CD8-positive, alpha-beta memory T cell (primary cell): ENCODE measurements at regions not wholly inside any gene's neighbourhood (a gene's known extent, or its start where the extent isn't known, plus 50 kb on each side); places are given as distances from the start of the nearest gene placed in this dataset.

Experiments
- CTCF ChIA-PET: fragments of 350-600 bp; sonication (Branson Sonifier 250); formaldehyde crosslinking; loops from one replicate; lab custom pipeline; 2021; ENCODE audit warnings: antibody characterized with exemption; lab: Charles Lee
- POLR2A ChIA-PET: fragments of 350-600 bp; sonication (Branson Sonifier 250); formaldehyde crosslinking; loops from one replicate; lab custom pipeline; 2021; ENCODE audit warnings: antibody characterized with exemption; lab: Charles Lee
- DNase-seq, 5 donors: peaks; one replicate each; pipeline versions ENCODE4 v3.0.0 to v3.0.0-alpha.2; 2020 to 2022; ENCODE audit warnings: mixed read lengths in 1 of 5
- H3K27ac ChIP-seq: one replicate; pipeline ENCODE4 v1.7.0; 2013; ENCODE audit warnings: low read depth, mild to moderate bottlenecking, low read length, moderate library complexity
- H3K27me3 ChIP-seq: 2 replicates; pipeline ENCODE4 v1.7.0; 2013; ENCODE audit warnings: low read length, mild to moderate bottlenecking; ENCODE audit not compliant: insufficient read depth, poor library complexity, severe bottlenecking
- H3K36me3 ChIP-seq: 2 replicates; pipeline ENCODE4 v1.7.0; 2013; ENCODE audit warnings: mild to moderate bottlenecking, low read length, moderate library complexity; ENCODE audit not compliant: insufficient read depth
- H3K4me1 ChIP-seq: 2 replicates; pipeline ENCODE4 v1.7.0; 2013; ENCODE audit warnings: mild to moderate bottlenecking, low read length, moderate library complexity; ENCODE audit not compliant: insufficient read depth
- H3K4me3 ChIP-seq: 2 replicates; pipeline ENCODE4 v1.7.0; 2013; ENCODE audit warnings: mild to moderate bottlenecking, low read length
- H3K9me3 ChIP-seq: 2 replicates; pipeline ENCODE4 v1.7.0; 2013; ENCODE audit warnings: mild to moderate bottlenecking, low read length
- H3K27ac Mint-ChIP-seq, 8 donors: one replicate each; pipeline ENCODE4 v1.8.0; 2020 to 2021; ENCODE audit warnings: mixed read lengths in 8 of 8, mild to moderate bottlenecking in 6 of 8, inconsistent platforms in 3 of 8, moderate library complexity in 3 of 8
- H3K27me3 Mint-ChIP-seq, 2 donors: one replicate each; pipeline ENCODE4 v1.8.0; 2020 to 2021; ENCODE audit warnings: mixed read lengths in 2 of 2, mild to moderate bottlenecking in 1 of 2, moderate library complexity in 1 of 2
- H3K36me3 Mint-ChIP-seq, 3 donors: one replicate each; pipeline ENCODE4 v1.8.0; 2020 to 2021; ENCODE audit warnings: mixed read lengths in 3 of 3, inconsistent platforms in 1 of 3, mild to moderate bottlenecking in 1 of 3
- H3K4me1 Mint-ChIP-seq, 3 donors: one replicate each; pipeline ENCODE4 v1.8.0; 2020 to 2021; ENCODE audit warnings: mixed read lengths in 3 of 3, inconsistent platforms in 1 of 3, mild to moderate bottlenecking in 1 of 3
- H3K4me3 Mint-ChIP-seq, 7 donors: one replicate each; pipeline ENCODE4 v1.8.0; 2020 to 2021; ENCODE audit warnings: mixed read lengths in 7 of 7, mild to moderate bottlenecking in 6 of 7, moderate library complexity in 4 of 7, inconsistent platforms in 2 of 7
- H3K9me3 Mint-ChIP-seq, 5 donors: one replicate each; pipeline ENCODE4 v1.8.0; 2020 to 2022; ENCODE audit warnings: mixed read lengths in 5 of 5, mild to moderate bottlenecking in 3 of 5, moderate library complexity in 2 of 5, inconsistent platforms in 1 of 5

DNA sequence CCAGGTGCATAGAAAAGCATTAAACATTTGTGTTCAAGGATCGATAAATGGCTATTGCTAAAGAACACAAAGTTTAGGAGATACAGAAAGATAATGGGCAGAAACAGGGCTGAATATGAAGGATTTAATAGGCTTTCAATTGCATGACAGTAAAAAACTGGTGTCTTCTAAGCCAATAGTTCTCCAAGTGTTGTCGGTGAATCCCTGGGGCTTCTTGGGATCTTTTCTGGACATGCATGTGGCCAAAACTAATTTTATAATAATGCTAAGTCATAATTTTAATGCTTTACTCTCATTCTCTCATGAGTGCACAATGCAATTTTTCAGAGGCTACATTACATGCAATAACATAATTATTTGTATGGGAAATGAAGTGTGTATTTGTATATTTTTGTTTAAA lies 521.1 kb upstream of the ANKRD30A start:
- Mint-ChIP-seq H3K4me1 (no peaks in the 10 kb centered on the region), H3K27me3 (no peaks in the 10 kb centered on the region), H3K27ac (no peak overlapping the region), H3K4me3 (no peak overlapping the region), H3K36me3 (no peaks in the 10 kb centered on the region), H3K9me3 (peaks cover 6 to 15% (median 11%) of the 10 kb centered on the region in 5 donors)
- DNase-seq, result no peak
- ChIA-PET POLR2A (no interaction called here), CTCF (no interaction called here)
- H3K4me3 ChIP-seq, result no peak overlapping the region
- no peak overlapping the region for H3K27ac ChIP-seq
- no peaks in the 10 kb centered on the region for H3K4me1 ChIP-seq
- H3K36me3 ChIP-seq, result no peaks in the 10 kb centered on the region
- no peaks in the 10 kb centered on the region for H3K9me3 ChIP-seq
- no peaks in the 10 kb centered on the region for H3K27me3 ChIP-seq

DNA sequence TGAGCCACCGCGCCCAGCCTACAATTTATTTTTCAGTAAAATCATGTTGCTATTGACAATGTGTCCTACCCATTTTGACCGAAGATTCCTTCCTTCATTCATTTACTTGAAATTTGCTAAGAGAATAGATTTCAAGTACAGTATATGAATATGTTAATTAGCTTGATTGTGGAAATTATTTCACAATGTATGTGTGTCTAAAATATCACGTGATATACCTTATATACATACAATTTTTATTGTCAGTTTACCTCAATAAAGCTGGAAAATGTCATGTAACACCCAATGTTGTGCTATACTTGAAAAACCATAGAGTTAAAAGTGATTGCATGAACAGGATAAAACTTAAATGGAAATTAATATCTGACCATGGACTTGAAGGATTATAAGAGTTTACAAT lies 521.7 kb upstream of the ANKRD30A start:
- Mint-ChIP-seq H3K4me3 (no peak overlapping the region), H3K36me3 (no peaks in the 10 kb centered on the region), H3K9me3 (peaks cover 6 to 14% (median 8%) of the 10 kb centered on the region in 5 donors), H3K27me3 (no peaks in the 10 kb centered on the region), H3K4me1 (no peaks in the 10 kb centered on the region), H3K27ac (no peak overlapping the region)
- CTCF ChIA-PET, result no interaction called here
- Histone ChIP-seq H3K27me3 (no peaks in the 10 kb centered on the region), H3K36me3 (no peaks in the 10 kb centered on the region), H3K27ac (no peak overlapping the region), H3K4me3 (no peak overlapping the region), H3K4me1 (no peaks in the 10 kb centered on the region), H3K9me3 (no peaks in the 10 kb centered on the region)
- no peak for DNase-seq
- POLR2A ChIA-PET, result no interaction called here

DNA sequence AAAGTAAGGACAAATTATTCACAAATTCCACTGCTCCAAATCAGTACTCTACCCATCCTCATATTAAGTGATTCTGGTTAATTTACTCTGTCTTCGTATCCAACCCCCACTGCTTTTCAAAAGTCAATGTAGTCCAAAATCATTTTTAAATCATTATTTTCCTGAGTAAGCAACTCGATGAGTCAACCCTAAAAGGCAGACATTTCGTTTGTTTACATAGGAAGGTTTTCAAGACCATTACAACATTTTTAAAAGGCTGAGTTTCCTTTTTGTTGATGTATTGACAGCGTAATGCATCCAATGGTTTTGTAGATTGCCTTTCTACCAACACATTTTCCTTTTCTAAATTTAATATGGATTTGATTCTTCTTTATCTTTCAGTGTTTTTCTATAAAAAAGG lies 523.0 kb upstream of the ANKRD30A start:
- Mint-ChIP-seq H3K27ac (no peak overlapping the region), H3K36me3 (no peaks in the 10 kb centered on the region)

GRCh38 chr10:36597756-36598320 lies 527.6 kb upstream of the ANKRD30A start:
- Mint-ChIP-seq H3K36me3 (peaks cover 0 to 2% (median 0%) of the 10 kb centered on the region in 3 donors), H3K4me3 (no peak overlapping the region), H3K9me3 (peaks cover 5 to 19% (median 14%) of the 10 kb centered on the region in 5 donors), H3K27me3 (no peaks in the 10 kb centered on the region), H3K4me1 (no peaks in the 10 kb centered on the region), H3K27ac (no peak overlapping the region)
- ChIA-PET CTCF (no interaction called here), POLR2A (no interaction called here)
- Histone ChIP-seq H3K27ac (no peak overlapping the region), H3K4me1 (no peaks in the 10 kb centered on the region), H3K36me3 (no peaks in the 10 kb centered on the region), H3K9me3 (no peaks in the 10 kb centered on the region), H3K27me3 (no peaks in the 10 kb centered on the region), H3K4me3 (no peak overlapping the region)
- DNase-seq, result no peak

More for the DNA sequence above, 523.0 kb upstream of the ANKRD30A start:
- H3K4me3 Mint-ChIP-seq, result no peak overlapping the region
- no peaks in the 10 kb centered on the region for H3K4me1 ChIP-seq
- CTCF ChIA-PET, result no interaction called here
- H3K9me3 ChIP-seq, result no peaks in the 10 kb centered on the region
- no peak for DNase-seq
- no peak overlapping the region for H3K4me3 ChIP-seq
- H3K27ac ChIP-seq, result no peak overlapping the region
- no peaks in the 10 kb centered on the region for H3K4me1 Mint-ChIP-seq
- POLR2A ChIA-PET, result no interaction called here
- no peaks in the 10 kb centered on the region for H3K27me3 ChIP-seq
- peaks cover 7 to 17% (median 8%) of the 10 kb centered on the region in 5 donors for H3K9me3 Mint-ChIP-seq
- H3K27me3 Mint-ChIP-seq, result no peaks in the 10 kb centered on the region
- no peaks in the 10 kb centered on the region for H3K36me3 ChIP-seq

- ChIA-PET CTCF (no interaction called here), POLR2A (no interaction called here)
- Mint-ChIP-seq H3K27ac (no peak overlapping the region), H3K4me1 (no peaks in the 10 kb centered on the region), H3K4me3 (no peak overlapping the region), H3K9me3 (peaks cover 2 to 18% (median 8%) of the 10 kb centered on the region in 5 donors), H3K36me3 (peaks cover 0 to 2% (median 0%) of the 10 kb centered on the region in 3 donors), H3K27me3 (no peaks in the 10 kb centered on the region)
- no peaks in the 10 kb centered on the region for H3K9me3 ChIP-seq
- no peaks in the 10 kb centered on the region for H3K27me3 ChIP-seq
- H3K4me1 ChIP-seq, result no peaks in the 10 kb centered on the region
- DNase-seq, result no peak
- no peaks in the 10 kb centered on the region for H3K36me3 ChIP-seq
- no peak overlapping the region for H3K27ac ChIP-seq
- no peak overlapping the region for H3K4me3 ChIP-seq
Measured at GRCh38 chr10:36592964-36593363, 532.4 kb upstream of the ANKRD30A start.

DNA sequence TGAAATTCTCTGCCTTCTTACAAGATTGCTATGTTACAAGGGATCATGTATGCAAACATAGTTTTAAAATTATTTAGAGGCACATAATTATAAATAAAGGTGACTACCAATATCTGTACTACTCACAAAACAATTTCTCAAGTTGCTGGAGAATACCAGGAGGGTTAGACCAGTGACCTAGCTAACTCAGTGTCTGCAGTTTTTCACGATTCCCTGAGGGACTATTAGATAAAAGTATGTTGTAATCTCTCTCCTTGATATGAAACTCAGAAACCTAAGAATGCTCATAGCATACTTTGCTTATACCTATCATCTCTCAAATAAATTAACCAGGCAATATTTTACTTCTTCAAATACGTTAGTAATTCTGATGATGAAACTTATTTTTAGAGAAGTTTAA lies 534.0 kb upstream of the ANKRD30A start:
- H3K36me3 Mint-ChIP-seq, result peaks cover 0 to 2% (median 0%) of the 10 kb centered on the region in 3 donors
- Histone ChIP-seq H3K9me3 (no peaks in the 10 kb centered on the region), H3K27ac (no peak overlapping the region), H3K27me3 (no peaks in the 10 kb centered on the region), H3K36me3 (no peaks in the 10 kb centered on the region), H3K4me3 (no peak overlapping the region), H3K4me1 (no peaks in the 10 kb centered on the region)
- H3K9me3 Mint-ChIP-seq, result peaks cover 4 to 16% (median 12%) of the 10 kb centered on the region in 5 donors
- ChIA-PET POLR2A (no interaction called here), CTCF (no interaction called here)
- DNase-seq, result no peak
- H3K4me1 Mint-ChIP-seq, result no peaks in the 10 kb centered on the region
- no peak overlapping the region for H3K4me3 Mint-ChIP-seq
- no peak overlapping the region for H3K27ac Mint-ChIP-seq
- H3K27me3 Mint-ChIP-seq, result no peaks in the 10 kb centered on the region

DNA sequence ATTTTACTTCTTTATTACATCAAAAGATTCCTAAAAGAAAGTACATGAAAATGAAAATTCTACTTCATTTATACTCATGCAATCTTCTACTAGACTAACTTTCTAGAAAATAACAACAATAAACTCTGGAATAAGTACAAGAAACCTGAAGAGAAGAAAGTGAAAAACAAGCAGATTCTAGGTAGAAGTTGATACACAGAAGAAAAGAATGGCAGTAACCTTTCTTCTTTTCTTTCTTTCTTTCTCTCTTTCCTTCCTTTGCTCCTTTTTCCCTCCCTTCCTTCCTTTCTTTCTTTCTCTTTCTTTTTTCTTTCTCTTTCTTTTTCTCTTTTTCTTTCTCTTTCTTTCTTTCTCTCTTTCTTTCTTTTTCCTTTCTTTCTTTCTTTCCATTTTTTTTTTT lies 541.7 kb upstream of the ANKRD30A start:
- CTCF ChIA-PET, result no interaction called here
- no peak overlapping the region for H3K27ac Mint-ChIP-seq
- DNase-seq, result no peak
- Histone ChIP-seq H3K9me3 (no peaks in the 10 kb centered on the region), H3K4me3 (no peak overlapping the region), H3K27me3 (no peaks in the 10 kb centered on the region), H3K4me1 (no peaks in the 10 kb centered on the region), H3K36me3 (no peaks in the 10 kb centered on the region), H3K27ac (no peak overlapping the region)
- H3K4me1 Mint-ChIP-seq, result no peaks in the 10 kb centered on the region
- no peak overlapping the region for H3K4me3 Mint-ChIP-seq
- H3K36me3 Mint-ChIP-seq, result no peaks in the 10 kb centered on the region
- POLR2A ChIA-PET, result no interaction called here
- H3K27me3 Mint-ChIP-seq, result no peaks in the 10 kb centered on the region
- peaks cover 2 to 31% (median 13%) of the 10 kb centered on the region in 5 donors for H3K9me3 Mint-ChIP-seq

DNA sequence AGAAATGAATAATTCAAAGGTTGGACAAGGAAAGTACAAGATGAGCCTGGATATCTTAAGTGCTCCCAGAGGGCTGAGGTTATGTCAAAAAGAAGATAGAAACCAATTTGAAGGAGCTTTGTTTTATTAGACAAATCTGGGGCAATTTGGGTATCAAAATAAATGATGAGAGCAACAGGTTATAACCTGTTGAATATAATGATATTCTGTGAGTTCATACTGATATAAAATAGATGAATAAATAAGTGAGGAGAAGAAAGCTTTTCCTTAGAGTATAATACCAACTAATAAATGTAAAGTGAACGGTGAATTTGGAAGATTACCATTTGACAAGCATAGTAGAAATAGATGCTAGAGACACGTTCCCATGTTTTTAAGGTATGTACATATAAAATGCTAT lies 544.2 kb upstream of the ANKRD30A start:
- POLR2A ChIA-PET, result no interaction called here
- no peak overlapping the region for H3K4me3 Mint-ChIP-seq

More for the DNA sequence above, 544.2 kb upstream of the ANKRD30A start:
- H3K36me3 Mint-ChIP-seq, result no peaks in the 10 kb centered on the region
- no peaks in the 10 kb centered on the region for H3K27me3 ChIP-seq
- CTCF ChIA-PET, result no interaction called here
- no peaks in the 10 kb centered on the region for H3K9me3 ChIP-seq
- H3K4me3 ChIP-seq, result no peak overlapping the region
- peaks cover 7 to 27% (median 8%) of the 10 kb centered on the region in 5 donors for H3K9me3 Mint-ChIP-seq
- DNase-seq, result no peak
- no peak overlapping the region for H3K27ac ChIP-seq
- no peak overlapping the region for H3K27ac Mint-ChIP-seq
- H3K4me1 Mint-ChIP-seq, result no peaks in the 10 kb centered on the region
- no peaks in the 10 kb centered on the region for H3K36me3 ChIP-seq
- no peaks in the 10 kb centered on the region for H3K4me1 ChIP-seq
- H3K27me3 Mint-ChIP-seq, result peaks cover 0 to 1% of the 10 kb centered on the region in 2 donors
